Glomerular visceral epithelial cell (primary cell): ENCODE measurements at regions not wholly inside any gene's neighbourhood (a gene's known extent, or its start where the extent isn't known, plus 50 kb on each side); places are given as distances from the start of the nearest gene placed in this dataset.

Experiments used
- DNase-seq: peaks from one replicate; pipeline ENCODE4 v3.0.0-alpha.2; 2016; ENCODE audit errors: extremely low spot score

GRCh38 chr12:4858386-4858785 lies 51.3 kb upstream of the KCNA1 start:
- DNase-seq: no peak

DNA sequence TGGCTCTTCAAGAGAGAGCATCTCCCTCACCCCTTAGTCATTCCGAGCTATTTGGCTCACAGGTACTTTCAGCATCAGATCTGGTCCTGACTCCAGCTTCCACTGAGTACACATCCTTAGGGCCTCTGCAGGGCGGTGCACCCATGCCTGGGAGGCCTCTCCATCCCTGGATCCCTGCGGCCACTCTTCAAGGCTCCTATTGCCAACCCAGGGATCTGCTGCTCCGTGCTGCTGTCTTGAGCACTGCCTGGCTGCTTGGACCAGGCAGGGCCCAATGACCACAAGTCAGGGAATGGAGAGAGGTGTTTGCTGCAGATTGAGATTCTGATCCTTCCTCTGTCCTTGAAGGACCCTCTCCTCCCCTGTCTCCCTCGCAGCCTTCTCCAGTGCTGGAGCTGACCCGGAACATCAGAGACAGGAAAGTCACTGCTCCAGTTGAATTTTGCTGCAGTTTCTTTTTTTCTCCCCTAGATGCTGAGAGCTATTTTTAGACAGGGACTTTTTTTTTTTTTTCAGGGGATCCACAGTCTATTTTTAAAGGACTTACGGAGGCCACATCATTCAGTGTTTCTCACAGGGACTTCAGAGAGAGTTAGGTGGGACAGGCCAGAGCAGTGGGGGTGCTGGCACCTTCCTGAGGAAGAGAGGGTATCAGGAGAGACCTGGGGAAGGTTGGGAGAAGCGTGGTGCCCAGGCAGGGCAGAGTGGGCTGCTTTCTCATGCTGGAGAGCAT lies 50.1 kb upstream of the KCNA1 start:
- no peak for DNase-seq
